ENCODE measurements at regions not wholly inside any gene's neighbourhood (a gene's known extent, or its start where the extent isn't known, plus 50 kb on each side); places are given as distances from the start of the nearest gene placed in this dataset.

DNA sequence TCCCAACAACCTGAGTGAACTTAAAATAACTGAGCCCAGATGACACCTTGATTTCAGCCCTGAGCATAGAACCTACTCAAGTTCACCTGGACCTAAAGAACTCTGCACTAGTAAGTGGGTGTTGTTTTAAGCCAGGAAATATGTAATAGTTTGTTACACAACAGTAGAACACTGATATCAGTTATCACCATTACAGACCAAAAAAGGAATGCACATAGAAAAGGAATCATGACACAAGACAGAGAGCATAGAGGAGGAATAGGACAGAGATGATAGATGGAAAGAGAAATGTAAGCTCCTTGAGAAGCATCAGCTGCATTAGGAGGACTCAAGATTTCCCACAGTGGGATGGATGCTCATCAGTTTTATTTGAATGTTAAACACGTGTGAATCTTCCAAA lies 1096.9 kb upstream of the SEMA6A start:
- H3K9me3 Mint-ChIP-seq (ENCODE audit: unreplicated experiment): no peaks in the 10 kb centered on the region
- H3K4me1 Mint-ChIP-seq (ENCODE audit: insufficient read depth, unreplicated experiment): no peaks in the 10 kb centered on the region
- H3K27me3 Mint-ChIP-seq (ENCODE audit: insufficient read depth, unreplicated experiment): no peaks in the 10 kb centered on the region
- CTCF ChIA-PET: no interaction called here
- H3K27ac Mint-ChIP-seq (ENCODE audit: low read depth, unreplicated experiment): no peak overlapping the region
- H3K36me3 Mint-ChIP-seq (ENCODE audit: insufficient read depth, unreplicated experiment): no peaks in the 10 kb centered on the region
- intact Hi-C loops (cut with micrococcal nuclease): no loop called here
- no peak overlapping the region for H3K4me3 Mint-ChIP-seq (ENCODE audit: unreplicated experiment)
- TF ChIP-seq, protein P1, sequence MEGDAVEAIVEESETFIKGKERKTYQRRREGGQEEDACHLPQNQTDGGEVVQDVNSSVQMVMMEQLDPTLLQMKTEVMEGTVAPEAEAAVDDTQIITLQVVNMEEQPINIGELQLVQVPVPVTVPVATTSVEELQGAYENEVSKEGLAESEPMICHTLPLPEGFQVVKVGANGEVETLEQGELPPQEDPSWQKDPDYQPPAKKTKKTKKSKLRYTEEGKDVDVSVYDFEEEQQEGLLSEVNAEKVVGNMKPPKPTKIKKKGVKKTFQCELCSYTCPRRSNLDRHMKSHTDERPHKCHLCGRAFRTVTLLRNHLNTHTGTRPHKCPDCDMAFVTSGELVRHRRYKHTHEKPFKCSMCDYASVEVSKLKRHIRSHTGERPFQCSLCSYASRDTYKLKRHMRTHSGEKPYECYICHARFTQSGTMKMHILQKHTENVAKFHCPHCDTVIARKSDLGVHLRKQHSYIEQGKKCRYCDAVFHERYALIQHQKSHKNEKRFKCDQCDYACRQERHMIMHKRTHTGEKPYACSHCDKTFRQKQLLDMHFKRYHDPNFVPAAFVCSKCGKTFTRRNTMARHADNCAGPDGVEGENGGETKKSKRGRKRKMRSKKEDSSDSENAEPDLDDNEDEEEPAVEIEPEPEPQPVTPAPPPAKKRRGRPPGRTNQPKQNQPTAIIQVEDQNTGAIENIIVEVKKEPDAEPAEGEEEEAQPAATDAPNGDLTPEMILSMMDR (IDR thresholded peaks at IDR 0.05; ENCODE audit: unreplicated experiment): no peak
- BruUV-seq (replicated peaks): no TSS peak
- POLR2A ChIA-PET: interaction anchor here (0.7 kb wide), 1 partner anchor 56 kb away, joined by 3 read pairs; no protein-coding TSS in a partner anchor
- no peak for DNase-seq (ENCODE audit: unreplicated experiment)

DNA sequence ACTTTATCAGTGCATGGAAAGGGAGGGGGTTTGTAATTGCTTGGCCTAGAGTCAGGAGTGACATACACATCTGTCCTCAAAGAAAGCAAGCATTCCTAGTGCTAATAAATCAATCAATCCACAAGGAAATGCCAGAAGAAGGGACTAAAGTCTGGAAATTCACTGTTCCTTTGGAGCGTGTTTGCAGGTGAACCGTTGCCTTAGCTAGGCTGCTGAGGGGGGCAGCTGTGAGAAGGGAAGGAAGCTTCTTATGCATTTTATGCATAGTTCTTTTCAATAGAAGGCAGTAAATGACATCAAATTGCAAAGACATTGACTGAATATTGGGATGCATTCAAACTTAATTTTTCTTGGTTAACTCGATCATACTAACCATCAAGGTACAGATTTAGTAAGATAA lies 1092.5 kb upstream of the SEMA6A start:
- Mint-ChIP-seq H3K27me3 (ENCODE audit: insufficient read depth, unreplicated experiment) (no peaks in the 10 kb centered on the region), H3K9me3 (ENCODE audit: unreplicated experiment) (no peaks in the 10 kb centered on the region), H3K36me3 (ENCODE audit: insufficient read depth, unreplicated experiment) (no peaks in the 10 kb centered on the region), H3K27ac (ENCODE audit: low read depth, unreplicated experiment) (no peak overlapping the region), H3K4me3 (ENCODE audit: unreplicated experiment) (no peak overlapping the region), H3K4me1 (ENCODE audit: insufficient read depth, unreplicated experiment) (no peaks in the 10 kb centered on the region)
- intact Hi-C loops (cut with micrococcal nuclease): no loop called here
- no TSS peak for BruUV-seq (replicated peaks)
- no peak for DNase-seq (ENCODE audit: unreplicated experiment)
- POLR2A ChIA-PET: no interaction called here
- CTCF ChIA-PET: interaction anchor here (0.8 kb wide), 1 partner anchor 15 kb away, joined by 3 read pairs; no protein-coding TSS in a partner anchor
- TF ChIP-seq, protein P1 (IDR thresholded peaks at IDR 0.05; ENCODE audit: unreplicated experiment): no peak

DNA sequence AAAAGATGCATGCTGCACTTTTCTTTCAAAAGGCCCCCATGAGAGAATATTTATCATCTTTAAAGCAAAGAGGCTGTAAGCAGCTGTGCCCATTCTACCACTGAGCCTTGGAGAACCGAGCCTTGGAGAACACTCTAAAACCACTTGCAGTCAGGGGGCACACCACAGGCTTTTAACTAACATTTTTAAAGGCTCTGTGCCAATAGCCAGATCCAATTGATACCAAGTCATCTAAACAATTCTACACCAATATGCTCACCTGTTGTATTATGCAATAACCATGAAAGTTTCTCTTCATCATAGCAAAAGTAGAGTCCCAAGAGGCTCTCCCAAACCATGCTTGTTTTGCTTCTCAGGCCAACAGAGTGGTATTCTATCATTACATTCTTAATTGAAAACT lies 1090.5 kb upstream of the SEMA6A start:
- H3K9me3 Mint-ChIP-seq (ENCODE audit: unreplicated experiment): no peaks in the 10 kb centered on the region
- ChIA-PET POLR2A (interaction anchor here (0.6 kb wide), 1 partner anchor 8 kb away, joined by 3 read pairs; no protein-coding TSS in a partner anchor), CTCF (no interaction called here)
- no peak for DNase-seq (ENCODE audit: unreplicated experiment)
- H3K27me3 Mint-ChIP-seq (ENCODE audit: insufficient read depth, unreplicated experiment): no peaks in the 10 kb centered on the region
- H3K4me1 Mint-ChIP-seq (ENCODE audit: insufficient read depth, unreplicated experiment): no peaks in the 10 kb centered on the region
- no TSS peak for BruUV-seq (replicated peaks)
- intact Hi-C loops (cut with micrococcal nuclease): no loop called here
- H3K27ac Mint-ChIP-seq (ENCODE audit: low read depth, unreplicated experiment): no peak overlapping the region
- TF ChIP-seq, protein P1 (IDR thresholded peaks at IDR 0.05; ENCODE audit: unreplicated experiment): no peak
- H3K36me3 Mint-ChIP-seq (ENCODE audit: insufficient read depth, unreplicated experiment): no peaks in the 10 kb centered on the region
- no peak overlapping the region for H3K4me3 Mint-ChIP-seq (ENCODE audit: unreplicated experiment)

DNA sequence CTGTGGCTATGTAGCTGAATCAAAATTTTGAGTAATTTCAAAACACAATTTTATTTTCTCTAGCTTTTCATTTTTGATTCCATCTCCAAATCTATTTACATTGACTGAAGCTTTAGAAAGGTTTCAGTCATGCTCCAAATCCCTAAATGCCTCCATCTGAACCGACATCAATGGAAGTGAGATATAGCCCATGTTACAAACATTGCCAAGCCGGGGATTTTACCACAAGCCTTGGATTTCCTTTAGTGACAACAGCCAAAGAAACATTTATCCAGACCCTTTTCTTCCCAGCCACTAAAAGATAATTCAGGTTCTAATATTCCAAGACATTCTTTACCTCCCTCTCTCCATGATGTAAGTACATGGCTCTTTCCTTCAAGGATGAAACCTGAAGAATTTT lies 1087.7 kb upstream of the SEMA6A start:
- Mint-ChIP-seq H3K9me3 (ENCODE audit: unreplicated experiment) (no peaks in the 10 kb centered on the region), H3K36me3 (ENCODE audit: insufficient read depth, unreplicated experiment) (no peaks in the 10 kb centered on the region), H3K27ac (ENCODE audit: low read depth, unreplicated experiment) (no peak overlapping the region), H3K4me1 (ENCODE audit: insufficient read depth, unreplicated experiment) (no peaks in the 10 kb centered on the region), H3K27me3 (ENCODE audit: insufficient read depth, unreplicated experiment) (no peaks in the 10 kb centered on the region), H3K4me3 (ENCODE audit: unreplicated experiment) (no peak overlapping the region)
- no TSS peak for BruUV-seq (replicated peaks)
- DNase-seq (ENCODE audit: unreplicated experiment): no peak
- intact Hi-C loops (cut with micrococcal nuclease): no loop called here
- ChIA-PET POLR2A (no interaction called here), CTCF (interaction anchor here (0.6 kb wide), 1 partner anchor 91 kb away, joined by 3 read pairs; no protein-coding TSS in a partner anchor)
- TF ChIP-seq, protein P1 (IDR thresholded peaks at IDR 0.05; ENCODE audit: unreplicated experiment): no peak
